HuH-7 (cell line): ENCODE measurements at regions not wholly inside any gene's neighbourhood (a gene's known extent, or its start where the extent isn't known, plus 50 kb on each side); places are given as distances from the start of the nearest gene placed in this dataset.
"Not testable (repeated sequence)": the region's sequence is repeated elsewhere in the genome, so short reads cannot be mapped to it uniquely, and the experiment has no call there.

ENCODE experiments used
- DNase-seq: peaks from one replicate; pipeline ENCODE4 v3.0.0; 2011; ENCODE audit warnings: low spot score

DNA sequence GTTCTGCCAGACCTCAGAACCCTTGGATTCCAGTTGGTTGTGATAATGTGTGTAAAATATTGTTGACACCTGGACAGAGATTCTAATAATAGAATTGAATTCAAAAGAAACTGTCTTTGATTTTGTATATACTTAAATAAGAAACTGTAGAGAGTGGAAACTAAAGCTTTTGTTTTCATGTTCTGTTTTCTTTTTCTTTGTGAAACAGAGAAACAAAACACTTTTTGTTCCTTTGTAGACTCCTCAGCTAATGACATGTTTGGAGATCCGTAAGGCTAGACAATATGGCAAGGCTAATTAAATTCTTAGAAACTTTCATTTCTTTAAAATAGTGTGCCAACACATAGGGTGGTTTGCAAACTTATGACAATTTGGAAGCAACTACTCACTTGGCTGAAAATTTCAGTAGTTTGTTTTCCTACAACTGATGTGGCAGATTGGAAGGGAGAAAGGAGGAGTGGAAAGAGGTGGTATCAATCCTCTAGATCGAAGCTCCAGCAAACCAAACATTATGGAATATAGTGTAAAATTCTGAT, 90.9 kb upstream of the FAT1 start:
- DNase-seq: no peak

DNA sequence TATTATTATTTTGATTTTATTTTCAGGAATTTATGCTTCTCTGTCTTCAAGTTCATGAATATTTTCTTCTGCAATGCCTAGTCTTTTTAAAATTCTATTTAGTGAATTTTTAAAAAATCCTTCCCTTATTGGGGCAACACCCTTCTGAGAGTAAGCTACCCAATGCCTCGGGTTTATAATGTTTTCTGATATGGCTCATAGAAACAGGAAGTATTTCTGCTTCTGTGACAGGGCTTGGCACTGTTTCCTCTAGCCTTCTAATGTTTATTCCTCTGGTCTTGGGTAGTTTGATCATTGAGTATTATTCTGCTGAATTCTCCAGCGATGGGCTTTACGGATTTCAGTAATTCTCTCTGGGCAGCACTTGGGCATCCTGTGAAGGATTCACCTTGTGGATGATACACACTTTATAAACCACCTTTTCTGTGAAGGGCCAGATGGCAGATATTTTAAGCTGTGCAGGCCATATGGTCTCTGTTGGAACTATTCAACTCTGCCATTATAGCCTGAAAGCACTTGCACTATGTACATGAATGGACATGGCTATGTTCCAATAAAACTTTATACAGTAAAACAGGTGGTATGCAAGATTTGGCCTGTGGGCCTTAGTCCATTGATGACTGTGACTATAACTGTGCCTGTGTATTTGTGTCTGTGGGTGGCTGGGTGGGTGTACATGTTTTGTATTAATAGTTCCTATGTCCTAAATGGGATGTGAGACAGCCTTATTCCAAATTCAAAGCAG, 95.9 kb upstream of the FAT1 start:
- no peak for DNase-seq

DNA sequence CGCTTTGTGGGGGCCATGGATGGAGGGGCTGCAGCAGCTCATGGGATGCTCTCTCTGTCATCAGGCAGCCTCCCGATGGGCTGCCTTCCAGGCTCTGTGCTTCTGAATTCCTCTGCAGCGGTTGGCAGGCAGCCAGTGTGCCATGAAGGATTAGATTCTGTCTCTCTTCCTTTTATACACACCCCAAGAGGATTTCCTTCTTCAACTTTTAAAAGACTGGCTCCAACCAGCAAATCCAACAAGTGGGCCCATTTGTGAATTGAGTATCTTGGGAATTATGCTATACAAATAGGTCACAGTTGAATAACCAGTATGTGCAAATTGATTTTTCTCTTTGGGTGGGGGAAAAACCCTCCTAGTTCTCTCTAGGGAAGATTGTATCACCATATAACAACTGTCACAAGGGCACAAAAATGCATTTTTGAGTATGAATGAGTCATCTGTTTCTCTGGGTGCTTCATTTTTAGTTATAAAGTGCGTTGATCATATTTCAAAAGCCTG, 96.8 kb upstream of the FAT1 start:
- no peak for DNase-seq

DNA sequence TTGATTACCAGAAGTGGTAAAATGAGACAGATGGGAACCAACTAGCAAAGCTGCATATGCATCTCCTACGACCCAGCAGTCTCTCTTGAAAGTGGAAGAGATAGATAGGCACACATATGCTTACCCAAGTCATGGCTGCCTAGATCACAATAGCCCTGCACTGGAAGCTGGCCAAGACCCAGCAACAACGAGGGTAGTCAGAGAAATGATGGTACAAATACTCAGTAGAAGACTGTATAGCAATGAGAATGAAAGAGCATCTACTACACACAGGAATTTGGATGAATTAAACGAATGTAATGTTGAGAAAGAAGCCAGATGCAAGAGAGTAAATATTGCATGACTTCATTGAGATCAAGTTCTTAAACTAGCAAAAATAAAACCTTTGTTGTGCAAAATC, 100.3 kb upstream of the FAT1 start:
- DNase-seq: no peak

DNA sequence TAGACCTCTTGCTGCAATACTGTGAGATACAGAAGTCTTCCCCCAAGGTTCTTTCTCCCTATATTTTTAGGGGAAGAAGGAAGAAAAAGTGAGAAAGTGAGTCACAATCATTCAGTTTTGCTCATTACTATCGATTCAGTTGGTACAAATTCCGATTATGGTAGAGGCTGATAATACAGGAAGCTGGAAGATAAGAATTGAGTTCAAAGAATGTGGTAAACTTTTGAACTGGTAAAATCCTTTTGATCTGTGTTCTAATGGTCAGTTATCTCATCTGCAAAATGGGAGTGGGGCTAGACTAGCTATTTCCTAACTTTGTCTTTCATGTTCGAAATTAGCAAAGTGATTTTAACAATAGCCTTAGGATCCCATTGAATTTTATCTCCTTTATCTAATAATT, 101.4 kb upstream of the FAT1 start:
- DNase-seq: no peak

DNA sequence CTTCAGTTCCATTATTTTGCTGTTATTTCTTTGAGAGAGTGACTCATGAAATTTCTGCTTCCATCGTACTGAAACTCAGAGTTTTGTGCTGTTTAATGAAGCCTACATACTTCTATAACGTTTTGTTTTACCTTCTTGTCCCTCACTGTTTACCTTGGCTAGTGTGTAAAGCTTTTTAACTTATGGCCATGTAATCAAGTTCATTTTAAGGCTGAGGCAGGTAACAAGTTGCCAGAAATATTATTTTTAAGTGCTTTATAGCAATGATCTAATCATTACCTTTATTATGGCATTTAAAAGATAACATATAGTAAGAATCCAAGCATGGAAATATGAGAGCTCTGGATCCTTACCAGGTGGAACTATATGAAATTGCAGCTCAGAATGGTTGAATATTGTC, 102.3 kb upstream of the FAT1 start:
- DNase-seq: no peak

DNA sequence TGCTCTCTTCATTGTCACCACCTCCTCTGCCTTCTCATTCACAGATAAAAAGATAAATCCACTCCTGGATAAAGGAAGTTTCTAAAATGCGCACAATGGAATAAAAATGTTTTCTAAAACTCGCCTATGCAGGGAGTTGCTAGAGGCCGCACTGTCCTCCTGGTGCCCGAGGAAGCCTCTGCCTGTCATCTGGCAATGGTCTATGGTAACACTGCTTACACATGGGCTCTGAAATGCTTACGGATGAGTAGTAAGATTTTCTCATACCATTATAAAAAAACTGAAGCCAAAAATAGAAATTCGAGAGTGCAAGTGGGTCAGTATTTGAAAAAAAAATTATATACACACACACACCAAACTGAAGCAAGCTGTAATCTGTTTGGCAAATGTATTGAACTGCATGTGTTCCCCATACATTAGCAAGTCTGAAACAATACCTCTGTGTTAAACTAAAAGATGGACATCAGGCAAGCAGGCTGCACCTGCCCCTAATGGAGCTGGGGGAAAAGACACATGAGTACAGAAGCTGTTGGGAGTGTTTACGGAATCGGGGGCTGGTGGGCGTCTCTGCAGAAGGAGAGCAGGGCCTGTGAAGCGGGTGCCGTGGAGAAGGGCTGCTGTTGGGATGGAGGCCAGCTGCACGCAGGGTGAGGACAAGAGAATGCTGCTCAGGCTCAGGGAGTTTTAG, 103.3 kb upstream of the FAT1 start:
- no peak for DNase-seq

DNA sequence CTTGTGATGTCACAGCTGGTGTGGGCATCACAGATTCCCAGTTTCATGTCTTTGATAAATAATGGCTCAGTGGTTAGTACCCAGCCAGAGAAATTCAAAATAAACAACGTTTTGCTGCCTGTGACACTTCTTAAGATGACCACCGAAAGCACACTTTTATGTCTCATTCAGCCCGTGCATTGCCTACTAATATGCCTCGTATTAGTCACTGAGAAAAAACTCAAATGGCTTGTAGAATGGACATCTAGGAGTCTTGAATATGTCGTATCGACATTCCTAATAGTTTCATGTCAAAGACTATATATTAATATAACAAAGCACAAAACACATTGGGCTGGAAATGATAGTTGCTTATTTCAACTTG, 103.9 kb upstream of the FAT1 start:
- DNase-seq: no peak

DNA sequence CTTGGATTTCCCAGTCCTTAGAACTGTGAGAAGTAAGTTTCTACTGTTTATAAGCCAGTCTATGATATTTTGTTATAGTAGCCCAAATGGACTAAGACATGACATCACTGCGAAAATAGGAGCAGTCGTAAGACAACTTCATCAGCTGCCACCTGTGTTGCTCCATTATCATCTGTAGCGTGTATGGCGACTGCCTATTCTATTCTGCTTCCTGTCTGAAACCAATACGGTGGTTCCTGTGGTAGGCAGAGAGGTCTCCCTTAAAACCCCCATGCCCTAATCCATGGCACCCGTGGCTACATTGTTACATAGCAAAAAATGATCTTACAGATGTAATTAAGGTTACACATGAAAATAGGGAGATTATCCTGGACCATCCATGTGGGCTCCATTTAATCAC, 105.4 kb upstream of the FAT1 start:
- DNase-seq: no peak

DNA sequence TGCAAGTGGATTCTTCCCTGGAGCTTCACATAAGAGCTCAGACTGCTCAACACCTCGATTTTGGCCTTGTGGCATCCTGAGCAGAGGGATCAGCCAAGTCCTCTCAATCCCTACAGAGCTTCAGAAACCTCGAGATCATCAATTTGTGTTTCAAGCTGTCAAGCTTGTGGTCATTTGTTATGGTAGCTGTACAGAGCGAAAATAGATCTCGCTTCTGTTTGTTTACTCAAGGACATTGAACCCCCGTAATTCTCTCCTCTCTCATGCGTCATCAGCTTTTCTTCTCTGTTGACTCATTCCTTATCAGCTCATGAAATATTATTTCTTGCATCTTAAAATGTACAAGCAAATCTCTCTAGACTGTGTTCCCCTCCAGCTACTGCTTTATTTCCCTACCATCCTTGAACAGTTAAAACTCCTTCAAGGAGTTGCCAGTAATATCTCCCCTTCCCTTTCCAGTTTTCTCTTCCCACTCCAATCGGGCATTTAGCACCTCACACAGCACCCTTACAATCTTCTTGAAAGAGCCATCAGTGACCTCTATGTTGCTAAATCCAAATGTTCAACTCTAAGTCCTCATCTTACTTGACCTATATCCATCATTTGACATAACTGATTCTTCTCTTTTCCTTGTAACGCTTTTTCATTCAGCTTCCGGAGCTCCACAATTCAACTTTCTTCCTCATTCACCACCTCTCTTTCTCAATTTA, 106.2 kb upstream of the FAT1 start:
- DNase-seq: no peak

DNA sequence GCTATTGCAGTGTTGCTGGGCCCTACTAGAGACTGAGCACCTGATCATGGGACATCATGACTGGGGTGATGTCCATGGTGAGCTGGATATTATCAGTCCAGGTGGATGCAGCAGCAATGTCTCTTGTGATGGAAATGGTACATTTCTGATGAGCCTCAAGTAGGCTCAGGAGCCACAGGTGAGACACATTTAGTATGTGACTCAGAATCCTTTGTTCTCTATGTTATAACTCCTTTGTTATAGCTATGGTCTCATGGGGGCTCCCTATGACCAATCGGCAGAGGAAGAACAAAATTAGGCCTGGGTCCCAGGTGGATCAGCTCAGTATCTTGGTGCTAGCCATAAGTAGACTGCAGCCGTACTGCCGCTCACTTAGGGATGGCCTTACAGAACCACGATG, 107.9 kb upstream of the FAT1 start:
- no peak for DNase-seq

DNA sequence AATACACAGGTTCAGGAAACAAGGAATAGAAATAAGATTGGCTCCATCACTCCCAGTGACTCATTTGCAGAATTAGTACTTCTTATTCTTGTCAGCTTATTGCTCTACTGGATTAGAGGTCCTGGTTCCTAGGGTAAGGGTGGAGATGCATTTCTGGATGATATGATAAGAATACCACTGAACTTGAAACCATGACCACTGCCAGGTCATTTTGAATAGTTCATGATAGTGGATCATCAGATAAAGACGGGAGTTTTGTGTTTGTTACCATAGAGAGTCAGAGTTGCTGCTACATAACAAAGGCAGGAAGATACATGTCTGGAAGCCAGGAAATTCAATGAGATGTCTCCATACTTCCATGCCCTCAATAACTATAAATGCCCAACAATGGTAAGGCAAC, 109.2 kb upstream of the FAT1 start:
- DNase-seq: no peak

DNA sequence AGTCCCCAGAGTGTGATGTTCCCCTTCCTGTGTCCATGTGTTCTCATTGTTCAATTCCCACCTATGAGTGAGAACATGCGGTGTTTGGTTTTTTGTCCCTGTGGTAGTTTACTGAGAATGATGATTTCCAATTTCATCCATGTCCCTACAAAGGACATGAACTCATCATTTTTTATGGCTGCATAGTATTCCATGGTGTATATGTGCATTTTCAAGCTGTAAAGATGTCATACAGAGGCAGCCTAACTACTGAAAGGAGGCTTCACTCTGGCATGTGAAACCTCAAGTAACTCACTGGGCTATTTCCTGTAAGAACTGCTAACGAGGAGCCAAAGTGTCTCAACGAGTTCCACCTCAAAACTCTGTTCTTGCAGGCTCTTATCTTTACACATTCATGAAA, 113.8 kb upstream of the FAT1 start:
- not testable (repeated sequence) for DNase-seq

DNA sequence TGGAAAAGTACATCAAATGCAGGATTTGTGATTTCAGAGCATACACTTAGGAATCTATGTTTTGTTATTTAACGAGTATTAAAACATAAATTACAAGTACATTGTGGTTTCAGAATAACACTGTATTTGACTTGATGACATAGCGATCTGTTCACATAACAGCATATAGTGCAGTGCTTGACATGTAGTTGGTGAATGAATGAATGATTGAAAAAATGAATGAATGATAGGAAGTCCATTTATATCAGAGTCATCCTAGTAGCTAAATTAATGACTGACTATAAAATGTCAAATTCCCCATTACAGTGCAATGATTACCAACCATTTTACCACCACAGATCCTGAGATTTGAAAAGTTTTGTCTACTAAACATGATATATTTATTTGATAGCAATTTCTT, 114.6 kb upstream of the FAT1 start:
- no peak for DNase-seq

DNA sequence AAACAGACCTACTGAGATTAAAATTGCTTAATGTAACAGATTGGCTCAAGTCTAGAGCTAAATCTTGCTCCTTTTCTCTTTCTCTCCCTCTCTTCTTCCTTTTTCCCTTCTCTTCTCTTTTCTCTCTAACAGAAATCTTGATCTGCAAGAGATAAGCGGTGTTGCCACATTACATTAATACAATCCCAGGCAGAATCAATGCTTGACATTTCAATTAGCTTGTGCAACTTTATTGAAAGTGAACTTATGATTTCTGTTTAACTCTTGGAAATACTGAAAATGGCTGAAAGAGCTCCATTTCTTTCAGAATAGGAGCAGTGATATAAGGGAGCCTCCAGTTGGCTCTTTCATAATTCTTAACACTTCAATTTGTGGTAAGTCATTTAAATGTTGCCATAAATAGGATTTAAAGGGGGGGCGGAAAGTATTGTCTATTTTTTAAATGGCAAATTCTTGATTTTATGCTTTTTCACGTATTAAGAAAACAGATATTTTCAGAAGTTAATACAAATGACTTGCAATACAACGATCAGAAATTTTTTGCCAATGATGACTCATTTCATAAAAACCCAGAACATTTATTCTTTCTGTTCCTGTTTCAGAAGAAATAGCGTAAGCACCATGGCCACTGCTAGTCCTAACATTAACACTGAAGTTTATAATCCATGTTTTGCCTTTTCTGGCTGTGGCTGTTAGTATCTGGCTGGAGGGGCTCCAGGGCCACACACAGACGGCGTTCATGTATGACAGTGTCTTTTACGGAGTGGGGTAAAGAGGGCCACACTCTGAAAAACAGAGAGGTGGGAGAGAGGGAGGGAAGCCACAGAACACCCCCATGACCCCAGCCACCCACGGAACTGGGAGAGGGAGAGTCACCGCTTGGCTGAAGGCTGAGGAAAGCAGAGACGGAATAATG, 115.7 kb upstream of the FAT1 start:
- no peak for DNase-seq

DNA sequence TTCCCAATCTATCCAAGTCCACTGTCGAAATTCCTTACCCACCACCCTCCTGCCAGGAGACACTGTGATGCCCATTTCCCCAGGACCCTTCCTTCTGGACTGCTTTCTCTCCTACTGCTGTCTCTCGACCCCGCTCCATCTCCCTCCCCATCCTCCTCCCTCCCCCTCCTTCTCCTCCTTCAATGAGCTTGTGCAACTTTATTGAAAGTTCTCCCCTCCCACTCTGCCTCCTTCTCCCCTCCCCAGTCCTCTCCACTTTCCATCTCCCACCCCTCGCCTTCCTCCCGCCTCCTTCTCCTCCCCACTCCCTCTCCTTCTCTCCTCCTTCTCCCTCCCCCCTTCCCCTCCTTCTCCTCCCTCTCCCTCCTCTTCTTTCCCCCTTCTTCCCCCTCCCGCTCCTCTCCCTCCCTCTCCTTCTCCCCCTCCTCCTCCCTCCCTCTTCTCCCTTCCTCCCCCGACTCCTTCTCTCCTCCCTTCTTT, 116.6 kb upstream of the FAT1 start:
- no peak for DNase-seq

DNA sequence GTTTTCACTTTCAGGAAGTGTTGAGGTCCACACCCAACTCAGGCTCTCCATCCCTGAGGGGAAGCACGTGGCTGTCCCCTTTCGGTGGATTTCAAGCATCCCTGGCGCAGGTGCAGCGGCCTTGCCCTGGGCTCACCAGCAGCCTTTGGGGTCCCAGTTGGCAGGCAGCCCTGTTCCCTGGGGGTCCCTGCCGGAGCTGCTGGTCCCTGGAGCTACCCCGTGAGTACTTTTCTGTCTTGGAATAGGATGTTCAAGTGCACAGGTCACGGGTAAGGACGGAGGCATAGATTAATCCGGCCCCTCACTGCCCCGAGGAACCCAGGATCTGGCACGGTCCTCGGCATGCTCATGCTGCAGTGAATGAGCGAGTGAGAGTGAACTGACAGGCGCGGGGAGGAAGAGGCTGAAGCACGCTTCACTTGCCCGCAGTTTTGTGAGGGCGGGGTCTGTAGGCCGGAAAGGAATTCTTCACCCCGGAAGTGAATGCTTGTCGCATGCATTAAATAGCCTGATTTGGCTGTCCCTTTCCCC, 117.2 kb upstream of the FAT1 start:
- no peak for DNase-seq

DNA sequence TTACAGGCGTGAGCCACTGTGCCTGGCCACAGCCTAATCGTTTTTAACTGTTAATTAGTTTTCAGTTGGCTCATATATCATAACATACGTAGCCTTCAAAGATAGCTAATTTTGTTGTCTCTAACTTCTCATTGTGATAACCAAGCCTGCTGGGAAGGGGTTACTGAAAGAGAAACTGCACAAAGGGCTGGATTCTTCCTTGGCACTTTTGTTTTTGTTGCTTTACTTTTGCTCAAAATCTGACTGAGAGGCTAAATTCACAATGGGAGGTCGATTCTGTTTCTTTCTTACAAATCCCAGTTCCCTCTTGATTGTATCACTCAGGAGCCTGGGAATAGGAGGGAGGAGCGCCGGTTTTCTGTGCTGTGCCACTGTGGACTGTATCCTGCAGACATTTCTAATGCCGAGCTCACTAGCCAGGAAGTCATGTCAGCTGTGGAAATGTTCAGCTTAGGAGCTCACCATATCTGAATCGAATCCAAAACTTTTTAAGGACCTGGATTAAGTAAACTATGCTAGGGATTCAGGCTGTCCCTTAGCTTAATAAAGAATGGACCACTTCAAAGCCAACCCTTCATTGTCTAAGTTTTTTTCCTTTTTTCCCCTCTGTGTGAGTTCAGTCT, 120.5 kb upstream of the FAT1 start:
- DNase-seq: no peak

DNA sequence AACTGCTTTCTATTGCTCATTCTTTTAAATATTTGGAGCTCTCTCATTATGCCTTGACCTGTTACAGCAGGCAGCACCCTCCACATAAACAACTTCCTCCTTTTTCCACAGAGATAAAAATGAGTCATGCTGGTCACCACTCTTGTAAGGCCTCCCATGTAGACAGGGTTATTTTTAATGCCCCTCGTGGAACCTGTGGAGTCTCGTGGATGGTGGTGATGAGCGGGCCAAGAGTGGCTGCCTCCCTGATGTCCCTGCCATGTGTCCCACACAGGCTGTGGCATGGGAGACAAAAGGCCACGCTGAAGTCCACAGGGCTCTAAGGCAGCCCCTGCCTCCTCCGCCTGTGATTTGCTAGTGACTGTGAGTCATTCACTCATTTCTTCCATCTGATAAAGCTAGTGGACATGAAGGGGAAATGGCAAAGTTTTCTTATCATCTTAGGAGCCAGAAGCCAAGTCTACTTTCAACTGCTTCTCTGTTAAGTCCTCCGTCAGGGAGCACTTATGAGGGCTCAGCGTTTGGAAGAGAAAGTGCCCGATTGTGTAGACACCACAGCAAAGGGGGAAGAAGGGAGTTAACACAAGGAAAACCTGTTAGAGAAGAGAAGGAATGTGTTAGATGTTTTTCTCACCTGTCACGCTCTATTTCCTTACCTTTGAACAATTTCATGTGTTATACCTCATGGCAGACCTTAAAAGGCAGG, 121.6 kb upstream of the FAT1 start:
- DNase-seq: no peak

DNA sequence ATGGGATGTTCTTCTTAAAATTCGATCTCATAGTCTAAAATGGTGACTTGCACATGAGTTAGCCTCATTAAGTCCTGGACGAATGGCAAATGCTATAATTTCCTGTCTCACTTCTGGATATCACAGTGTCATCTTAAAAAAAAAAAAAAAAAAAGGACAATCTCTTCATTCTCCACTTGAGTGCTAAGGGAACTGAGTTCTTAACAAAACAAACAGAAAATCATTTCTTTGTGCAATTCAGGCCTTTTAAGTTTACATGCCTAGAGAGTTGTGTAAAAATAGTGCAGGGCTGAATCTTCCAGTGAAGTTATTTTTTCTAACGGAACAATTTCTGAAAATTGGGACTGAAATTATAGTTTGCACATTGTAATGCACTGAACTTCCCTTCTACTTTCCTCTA, 122.8 kb upstream of the FAT1 start:
- no peak for DNase-seq
